Endothelial cell of umbilical vein (primary cell): ENCODE measurements at regions not wholly inside any gene's neighbourhood (a gene's known extent, or its start where the extent isn't known, plus 50 kb on each side); places are given as distances from the start of the nearest gene placed in this dataset.

Source experiments
- BruUV-seq: library from RNA; stranded (reverse); fragments of 400-500 nt; replicated peaks from 2 replicates; lab custom pipeline; 2021; lab: Mats Ljungman, UMichigan
- CTCF ChIA-PET: fragments of 300-600, 350-600 bp; sonication (Branson Sonifier 250); formaldehyde crosslinking; loops from one replicate; lab custom pipeline; 2021; ENCODE audit warnings: antibody characterized with exemption, inconsistent platforms; lab: Charles Lee
- POLR2A ChIA-PET: fragments of 300-600, 350-600 bp; sonication (Branson Sonifier 250); formaldehyde crosslinking; loops from one replicate; lab custom pipeline; 2021; ENCODE audit warnings: antibody characterized with exemption, inconsistent platforms; lab: Charles Lee
- DNase-seq: peaks from one replicate; pipeline ENCODE4 v3.0.0-alpha.2; 2011; ENCODE audit warnings: low read depth, low spot score
- FAIRE-seq: peaks from 2 replicates; lab custom pipeline; 2011; peaks lifted over from hg19 to GRCh38; lab: Jason Lieb, UNC
- H2AFZ ChIP-seq: 2 replicates; pipeline ENCODE4 v1.6.0; 2012; ENCODE audit warnings: low read depth, low read length, control low read depth, inconsistent platforms
- H3K27ac ChIP-seq: 2 replicates; pipeline ENCODE4 v1.5.1; 2011; ENCODE audit warnings: low read depth, mild to moderate bottlenecking, control low read depth, low read length, moderate library complexity; ENCODE audit not compliant: insufficient read depth
- H3K27me3 ChIP-seq, 2 experiments: 2 replicates each; pipeline versions ENCODE4 v1.6.0 to v1.6.1; 2011; ENCODE audit warnings: low read length in 2 of 2, mixed read lengths in 1 of 2; ENCODE audit not compliant: control insufficient read depth in 2 of 2, insufficient read depth in 2 of 2
- H3K36me3 ChIP-seq, 2 experiments: 2 replicates in 1 of 2; 3 replicates in 1 of 2; pipeline ENCODE4 v1.5.1; 2011; ENCODE audit warnings: low read length in 2 of 2, mild to moderate bottlenecking in 1 of 2, moderate library complexity in 1 of 2; ENCODE audit not compliant: control insufficient read depth in 2 of 2, insufficient read depth in 2 of 2; ENCODE audit errors: extremely low read depth in 1 of 2
- H3K4me1 ChIP-seq: 3 replicates; pipeline ENCODE4 v1.5.1; 2011; ENCODE audit warnings: mild to moderate bottlenecking, low read length; ENCODE audit not compliant: control insufficient read depth, insufficient read depth; ENCODE audit errors: extremely low read depth
- H3K4me2 ChIP-seq: 2 replicates; pipeline ENCODE4 v1.6.1; 2011; ENCODE audit warnings: low read length, control low read depth, mixed read lengths; ENCODE audit not compliant: insufficient read depth
- H3K4me3 ChIP-seq, 3 experiments: fragments of 200-600 bp in 1 of 3; sonication (generic), shearing (Covaris generic) in 1 of 3; replicated peaks in 1 of 3; 2 replicates each; pipeline ENCODE4 v1.5.1; 2011 to 2016; ENCODE audit warnings: control low read depth in 3 of 3, low read length in 3 of 3, mild to moderate bottlenecking in 2 of 3, inconsistent platforms in 1 of 3, low read depth in 1 of 3, moderate library complexity in 1 of 3; ENCODE audit not compliant: insufficient read depth in 1 of 3
- H3K79me2 ChIP-seq: 2 replicates; pipeline ENCODE4 v1.6.0; 2012; ENCODE audit warnings: low read length, inconsistent platforms; ENCODE audit not compliant: control insufficient read depth, insufficient read depth
- H3K9ac ChIP-seq: replicated peaks from 2 replicates; pipeline ENCODE3; 2011; ENCODE audit warnings: low read length, control low read depth; ENCODE audit not compliant: insufficient read depth; ENCODE audit errors: extremely low read depth
- H3K9me1 ChIP-seq: replicated peaks from 3 replicates; pipeline ENCODE4 v1.6.0; 2011; ENCODE audit warnings: mild to moderate bottlenecking, low read length; ENCODE audit not compliant: control insufficient read depth, insufficient read depth; ENCODE audit errors: extremely low read depth
- H3K9me3 ChIP-seq: replicated peaks from 2 replicates; pipeline ENCODE4 v1.5.1; 2012; ENCODE audit warnings: low read length, inconsistent platforms; ENCODE audit not compliant: control insufficient read depth, insufficient read depth
- H4K20me1 ChIP-seq: replicated peaks from 2 replicates; pipeline ENCODE3; 2011; ENCODE audit warnings: mild to moderate bottlenecking, low read length; ENCODE audit not compliant: control insufficient read depth, insufficient read depth; ENCODE audit errors: extremely low read depth
- CTCF ChIP-seq, 2 donors: IDR thresholded peaks; 1 replicate in 1 of 2; 2 replicates in 1 of 2; pipeline ENCODE4 v1.5.1; 2011; ENCODE audit warnings: low read length in 2 of 2, mild to moderate bottlenecking in 2 of 2, moderate library complexity in 2 of 2, control low read depth in 1 of 2, inconsistent platforms in 1 of 2, low read depth in 1 of 2; ENCODE audit not compliant: insufficient read depth in 1 of 2; ENCODE audit errors: extremely low read depth in 1 of 2
- EZH2 ChIP-seq: IDR thresholded peaks from 2 replicates; pipeline ENCODE4 v1.6.1; 2012; ENCODE audit warnings: borderline replicate concordance, low read depth, mild to moderate bottlenecking, moderate library complexity, low read length, inconsistent platforms; ENCODE audit not compliant: severe bottlenecking
- FOS ChIP-seq: IDR thresholded peaks from 2 replicates; pipeline ENCODE4 v1.6.1; 2011; ENCODE audit warnings: mild to moderate bottlenecking, low read length, moderate library complexity, borderline replicate concordance; ENCODE audit not compliant: insufficient read depth
- GATA2 ChIP-seq: IDR thresholded peaks from 2 replicates; pipeline ENCODE4 v1.7.0; 2011; ENCODE audit warnings: low read depth, mild to moderate bottlenecking, moderate library complexity, mixed read lengths, low read length; ENCODE audit not compliant: insufficient read length, insufficient read depth
- JUN ChIP-seq: IDR thresholded peaks from 2 replicates; pipeline ENCODE4 v1.6.1; 2011; ENCODE audit warnings: borderline replicate concordance, low read depth; ENCODE audit not compliant: insufficient read length, insufficient read depth
- MYC ChIP-seq: IDR thresholded peaks from one replicate; pipeline ENCODE4 v1.6.1; 2011; ENCODE audit warnings: mild to moderate bottlenecking, low read depth, low read length
- POLR2A ChIP-seq: IDR thresholded peaks from 2 replicates; pipeline ENCODE4 v1.6.1; 2012; ENCODE audit warnings: low read depth, mild to moderate bottlenecking, control low read depth, low read length
- POLR2AphosphoS5 ChIP-seq: IDR thresholded peaks from 2 replicates; pipeline ENCODE4 v1.6.1; 2012; ENCODE audit warnings: low read depth, mild to moderate bottlenecking, control low read depth, low read length, moderate library complexity; ENCODE audit not compliant: insufficient read depth
- dilution Hi-C: fragments of 300-500 bp; cut with MboI; formaldehyde crosslinking; loops from one replicate; pipeline ENCODE4 v1.15.0; 2019; ENCODE audit warnings: low sequenced_read_pairs; ENCODE audit not compliant: extremely low pct_ligation_motif_present
- intact Hi-C: fragments of 100-400 bp; cut with micrococcal nuclease; formaldehyde crosslinking; loops from one replicate; pipeline ENCODE4 v1.10.0; 2022
- TF ChIP-seq, protein P1 (sequence below): IDR thresholded peaks from 2 replicates; pipeline ENCODE4 v1.6.1; 2011; ENCODE audit not compliant: insufficient read depth, insufficient read length

- intact Hi-C loops (no loop called here), dilution Hi-C loops (no loop called here)
- Histone ChIP-seq H3K9me1 (no peaks in the 10 kb centered on the region), H3K4me2 (no peak overlapping the region), H3K9ac (no peak overlapping the region), H3K9me3 (peaks cover 5% of the 10 kb centered on the region), H3K27ac (no peak overlapping the region), H3K4me3 (no peak overlapping the region), H4K20me1 (no peaks in the 10 kb centered on the region), H3K27me3 (no peaks in the 10 kb centered on the region), H2AFZ (no peak overlapping the region), H3K79me2 (no peaks in the 10 kb centered on the region), H3K36me3 (no peaks in the 10 kb centered on the region), H3K4me1 (no peaks in the 10 kb centered on the region)
- CTCF ChIA-PET: no interaction called here
- no TSS peak for BruUV-seq
- TF ChIP-seq MYC (no peak), CTCF (IDR thresholded peaks at IDR 0.05; ENCODE audit: extremely low read depth in 1 of 2, insufficient read depth in 1 of 2, low read depth in 1 of 2, low read length in 2 of 2) (no peak), GATA2 (no peak), POLR2A (no peak), EZH2 (no peak), JUN (no peak), POLR2AphosphoS5 (no peak), FOS (no peak)
- TF ChIP-seq, protein P1, sequence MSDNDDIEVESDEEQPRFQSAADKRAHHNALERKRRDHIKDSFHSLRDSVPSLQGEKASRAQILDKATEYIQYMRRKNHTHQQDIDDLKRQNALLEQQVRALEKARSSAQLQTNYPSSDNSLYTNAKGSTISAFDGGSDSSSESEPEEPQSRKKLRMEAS: no peak
- POLR2A ChIA-PET: no interaction called here
- no peak for FAIRE-seq
- no peak for DNase-seq
Measured at GRCh38 chr3:26766031-26766430, 143.5 kb downstream of the LRRC3B start.
